HEK293 (cell line): ENCODE measurements at regions not wholly inside any gene's neighbourhood (a gene's known extent, or its start where the extent isn't known, plus 50 kb on each side); places are given as distances from the start of the nearest gene placed in this dataset.

Experiments used
- CTCF ChIA-PET: fragments of 350-600 bp; formaldehyde crosslinking; extraction: SDS; loops from one replicate; lab custom pipeline; 2021; ENCODE audit warnings: antibody characterized with exemption; lab: Yijun Ruan, JAX
- POLR2A ChIA-PET: fragments of 300-600 bp; formaldehyde crosslinking; extraction: SDS; loops from one replicate; lab custom pipeline; 2020; ENCODE audit warnings: antibody characterized with exemption, inconsistent platforms; lab: Yijun Ruan, JAX
- H3K27ac ChIP-seq: fragments of 200-500 bp; sonication (Bioruptor generic); 2 replicates; pipeline ENCODE4 v1.5.1; 2014; ENCODE audit warnings: low read depth, low read length, control low read depth, inconsistent platforms; ENCODE audit errors: extremely low read depth
- H3K36me3 ChIP-seq, 2 experiments: fragments of 200-500 bp in 1 of 2; sonication (Bioruptor generic) in 1 of 2; 1 replicate in 1 of 2; 2 replicates in 1 of 2; pipeline ENCODE4 v1.5.1; 2014 to 2017; ENCODE audit warnings: inconsistent platforms in 2 of 2, low read length in 2 of 2; ENCODE audit not compliant: control insufficient read depth in 2 of 2, insufficient read depth in 1 of 2
- H3K4me1 ChIP-seq: fragments of 200-500 bp; sonication (Bioruptor generic); 2 replicates; pipeline ENCODE4 v1.5.1; 2014; ENCODE audit warnings: mild to moderate bottlenecking, low read length, inconsistent platforms; ENCODE audit not compliant: control insufficient read depth, insufficient read depth
- H3K4me3 ChIP-seq: 2 replicates; pipeline ENCODE4 v1.5.1; 2011; ENCODE audit warnings: low read depth, mild to moderate bottlenecking, control low read depth, low read length, moderate library complexity
- H3K9me3 ChIP-seq: fragments of 200-500 bp; sonication (Bioruptor generic); 2 replicates; pipeline ENCODE4 v1.5.1; 2014; ENCODE audit warnings: low read depth, low read length, inconsistent platforms; ENCODE audit not compliant: control insufficient read depth, insufficient read depth
- AEBP2 ChIP-seq: fragments of 450-650 bp; formaldehyde crosslinking; IDR thresholded peaks from 2 replicates; pipeline ENCODE4 v1.5.1; 2016; ENCODE audit warnings: missing biosample characterization, missing genetic modification characterization, borderline replicate concordance
- CTCF ChIP-seq: fragments of 450-650 bp; formaldehyde crosslinking; IDR thresholded peaks from 2 replicates; pipeline ENCODE4 v1.5.1; 2016; ENCODE audit warnings: missing biosample characterization, missing genetic modification characterization
- GFI1B ChIP-seq: fragments of 450-650 bp; formaldehyde crosslinking; IDR thresholded peaks from 2 replicates; pipeline ENCODE4 v1.5.1; 2016; ENCODE audit warnings: missing biosample characterization, missing genetic modification characterization
- INSM2 ChIP-seq: fragments of 450-650 bp; formaldehyde crosslinking; IDR thresholded peaks from 2 replicates; pipeline ENCODE4 v1.5.1; 2016; ENCODE audit warnings: missing biosample characterization, missing genetic modification characterization
- SP7 ChIP-seq: fragments of 450-650 bp; formaldehyde crosslinking; IDR thresholded peaks from 2 replicates; pipeline ENCODE4 v1.5.1; 2016; ENCODE audit warnings: missing biosample characterization, missing genetic modification characterization
- ZBTB49 ChIP-seq: fragments of 450-650 bp; formaldehyde crosslinking; IDR thresholded peaks from 2 replicates; pipeline ENCODE4 v1.5.1; 2016; ENCODE audit warnings: missing biosample characterization, missing genetic modification characterization, low read depth
- ZFHX2 ChIP-seq: fragments of 450-650 bp; formaldehyde crosslinking; conservative IDR thresholded peaks from 2 replicates; pipeline ENCODE4 v1.5.1; 2016; ENCODE audit warnings: missing biosample characterization, missing genetic modification characterization
- ZFP69B ChIP-seq: fragments of 450-650 bp; formaldehyde crosslinking; IDR thresholded peaks from 2 replicates; pipeline ENCODE4 v1.5.1; 2016; ENCODE audit warnings: missing biosample characterization, missing genetic modification characterization
- ZIC2 ChIP-seq: fragments of 450-650 bp; formaldehyde crosslinking; IDR thresholded peaks from 2 replicates; pipeline ENCODE4 v1.5.1; 2016; ENCODE audit warnings: missing biosample characterization, missing genetic modification characterization
- ZNF214 ChIP-seq: fragments of 450-650 bp; formaldehyde crosslinking; IDR thresholded peaks from 2 replicates; pipeline ENCODE4 v1.5.1; 2017; ENCODE audit warnings: missing biosample characterization, mild to moderate bottlenecking, missing genetic modification characterization, borderline replicate concordance
- ZNF221 ChIP-seq: fragments of 450-650 bp; formaldehyde crosslinking; IDR thresholded peaks from 2 replicates; pipeline ENCODE4 v1.5.1; 2017; ENCODE audit warnings: missing biosample characterization, missing genetic modification characterization, borderline replicate concordance
- ZNF391 ChIP-seq: fragments of 450-650 bp; formaldehyde crosslinking; IDR thresholded peaks from 2 replicates; pipeline ENCODE4 v1.5.1; 2016; ENCODE audit warnings: low read depth, missing biosample characterization, missing genetic modification characterization, borderline replicate concordance
- ZNF449 ChIP-seq: fragments of 450-650 bp; formaldehyde crosslinking; IDR thresholded peaks from 2 replicates; pipeline ENCODE4 v1.5.1; 2017; ENCODE audit warnings: missing biosample characterization, mild to moderate bottlenecking, missing genetic modification characterization, moderate library complexity
- ZNF544 ChIP-seq: fragments of 450-650 bp; formaldehyde crosslinking; IDR thresholded peaks from 2 replicates; pipeline ENCODE4 v1.5.0; 2017; ENCODE audit warnings: missing biosample characterization, missing genetic modification characterization
- ZNF600 ChIP-seq: fragments of 450-650 bp; formaldehyde crosslinking; IDR thresholded peaks from 2 replicates; pipeline ENCODE4 v1.5.1; 2016; ENCODE audit warnings: missing biosample characterization, missing genetic modification characterization
- ZXDB ChIP-seq: fragments of 450-650 bp; formaldehyde crosslinking; IDR thresholded peaks from 2 replicates; pipeline ENCODE4 v1.5.1; 2016; ENCODE audit warnings: missing biosample characterization, missing genetic modification characterization

GRCh38 chr1:207965392-207966387, 54.8 kb upstream of the CD34 start:
- ChIA-PET POLR2A (no interaction called here), CTCF (interaction anchor here (0.9 to 5.4 kb wide), 11 partner anchors 13 to 168 kb away, joined by 3 to 144 read pairs (median 6); no protein-coding TSS in a partner anchor)
- no peaks in the 10 kb centered on the region for H3K9me3 ChIP-seq
- no peak overlapping the region for H3K4me3 ChIP-seq
- no peaks in the 10 kb centered on the region for H3K36me3 ChIP-seq
- TF ChIP-seq AEBP2 (tag by site-specific recombination) (no peak), ZNF449 (tag by site-specific recombination) (peak; percentile 43; the same call in 1 of the 2 replicates)
- H3K27ac ChIP-seq, result no peak overlapping the region
- no peaks in the 10 kb centered on the region for H3K4me1 ChIP-seq

GRCh38 chr1:207964195-207964966, 53.5 kb upstream of the CD34 start:
- Histone ChIP-seq H3K4me1 (no peaks in the 10 kb centered on the region), H3K36me3 (no peaks in the 10 kb centered on the region), H3K9me3 (no peaks in the 10 kb centered on the region), H3K4me3 (no peak overlapping the region), H3K27ac (no peak overlapping the region)
- TF ChIP-seq ZFHX2 (peak; percentile 8; the same call in 1 of the 2 replicates), ZNF221 (no peak)
- CTCF ChIA-PET, result interaction anchor here (0.6 to 5.4 kb wide), 25 partner anchors 12 to 296 kb away, joined by 3 to 144 read pairs (median 4); no protein-coding TSS in a partner anchor
- POLR2A ChIA-PET, result interaction anchor here (1.4 to 1.9 kb wide), 3 partner anchors 67 to 79 kb away, joined by 7 to 8 read pairs (median 8); no protein-coding TSS in a partner anchor

GRCh38 chr1:207963427-207964194, 52.7 kb upstream of the CD34 start:
- POLR2A ChIA-PET, result interaction anchor here (0.6 to 1.9 kb wide), 8 partner anchors 10 to 167 kb away, joined by 3 to 8 read pairs (median 4); no protein-coding TSS in a partner anchor
- Histone ChIP-seq H3K27ac (no peak overlapping the region; the same call in 1 of the 2 replicates), H3K4me1 (no peaks in the 10 kb centered on the region), H3K9me3 (no peaks in the 10 kb centered on the region), H3K4me3 (peak overlapping the region; percentile 37), H3K36me3 (no peaks in the 10 kb centered on the region)
- CTCF ChIA-PET, result interaction anchor here (0.6 to 5.4 kb wide), 52 partner anchors 11 to 1620 kb away, joined by 3 to 144 read pairs (median 4); partner anchors contain the start of gene CD34
- no peak for TF ChIP-seq ZNF214 (tag by site-specific recombination)
- no peak for TF ChIP-seq SP7 (tag by site-specific recombination)
- TF ChIP-seq ZNF391 (tag by site-specific recombination), result no peak
- no peak for TF ChIP-seq ZNF544 (tag by site-specific recombination)
- TF ChIP-seq ZFP69B, result no peak
- no peak for TF ChIP-seq INSM2 (tag by site-specific recombination)
- TF ChIP-seq GFI1B (tag by site-specific recombination), result no peak
- no peak for TF ChIP-seq ZIC2 (tag by site-specific recombination)
- peak; percentile 95 for TF ChIP-seq CTCF (tag by site-specific recombination)
- TF ChIP-seq ZXDB, result 0 out of 2 replicates have a peak, but pooled peaks have one; percentile 11
- TF ChIP-seq ZNF600 (tag by site-specific recombination), result 0 out of 2 replicates have a peak, but pooled peaks have one; percentile 26
- TF ChIP-seq ZBTB49, result no peak
